ENCODE measurements at regions not wholly inside any gene's neighbourhood (a gene's known extent, or its start where the extent isn't known, plus 50 kb on each side); places are given as distances from the start of the nearest gene placed in this dataset.

- TF ChIP-seq POLR2AphosphoS5 (IDR thresholded peaks at IDR 0.05) = no peak
- no peak for TF ChIP-seq EP300 (IDR thresholded peaks at IDR 0.05)
- TF ChIP-seq, protein P1, sequence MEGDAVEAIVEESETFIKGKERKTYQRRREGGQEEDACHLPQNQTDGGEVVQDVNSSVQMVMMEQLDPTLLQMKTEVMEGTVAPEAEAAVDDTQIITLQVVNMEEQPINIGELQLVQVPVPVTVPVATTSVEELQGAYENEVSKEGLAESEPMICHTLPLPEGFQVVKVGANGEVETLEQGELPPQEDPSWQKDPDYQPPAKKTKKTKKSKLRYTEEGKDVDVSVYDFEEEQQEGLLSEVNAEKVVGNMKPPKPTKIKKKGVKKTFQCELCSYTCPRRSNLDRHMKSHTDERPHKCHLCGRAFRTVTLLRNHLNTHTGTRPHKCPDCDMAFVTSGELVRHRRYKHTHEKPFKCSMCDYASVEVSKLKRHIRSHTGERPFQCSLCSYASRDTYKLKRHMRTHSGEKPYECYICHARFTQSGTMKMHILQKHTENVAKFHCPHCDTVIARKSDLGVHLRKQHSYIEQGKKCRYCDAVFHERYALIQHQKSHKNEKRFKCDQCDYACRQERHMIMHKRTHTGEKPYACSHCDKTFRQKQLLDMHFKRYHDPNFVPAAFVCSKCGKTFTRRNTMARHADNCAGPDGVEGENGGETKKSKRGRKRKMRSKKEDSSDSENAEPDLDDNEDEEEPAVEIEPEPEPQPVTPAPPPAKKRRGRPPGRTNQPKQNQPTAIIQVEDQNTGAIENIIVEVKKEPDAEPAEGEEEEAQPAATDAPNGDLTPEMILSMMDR (IDR thresholded peaks at IDR 0.05) = no peak
Measured at GRCh38 chr13:47000165-47000564, 103.3 kb upstream of the HTR2A start.

Data from sigmoid colon (tissue), 4 donors.